ENCODE measurements at regions not wholly inside any gene's neighbourhood (a gene's known extent, or its start where the extent isn't known, plus 50 kb on each side); places are given as distances from the start of the nearest gene placed in this dataset.
"Not testable (repeated sequence)": the region's sequence is repeated elsewhere in the genome, so short reads cannot be mapped to it uniquely, and the experiment has no call there.

DNA sequence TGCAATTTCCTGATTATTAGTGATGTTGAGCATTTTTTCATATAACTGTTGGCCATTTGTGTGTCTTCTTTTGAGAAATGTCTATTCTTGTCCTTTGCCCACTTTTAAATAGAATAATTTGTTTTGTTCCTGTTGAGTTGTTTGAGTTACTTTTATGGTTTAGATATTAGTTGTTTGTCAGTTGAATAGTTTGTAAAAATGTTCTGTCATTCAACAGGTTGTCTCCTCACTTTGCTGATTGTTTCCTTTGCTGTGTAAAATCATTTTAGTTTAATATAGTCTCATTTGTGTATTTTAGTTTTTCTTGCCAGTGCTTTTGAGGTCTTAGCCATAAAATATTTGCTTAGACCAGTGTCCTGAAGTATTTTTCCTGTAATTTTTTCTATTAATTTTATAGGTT is 181.8 kb upstream of the GLRA2 start:
- no peaks in the 10 kb centered on the region for H3K27me3 ChIP-seq
- no peak overlapping the region for H3K4me3 ChIP-seq
- intact Hi-C loops (cut with DNase I), result no loop called here
- H3K9me3 ChIP-seq, result no peaks in the 10 kb centered on the region
- DNase-seq, result no peak
- no peaks in the 10 kb centered on the region for H3K4me1 ChIP-seq
- no peaks in the 10 kb centered on the region for H3K36me3 ChIP-seq
- H3K27ac ChIP-seq, result no peak overlapping the region
- TF ChIP-seq, protein P1, sequence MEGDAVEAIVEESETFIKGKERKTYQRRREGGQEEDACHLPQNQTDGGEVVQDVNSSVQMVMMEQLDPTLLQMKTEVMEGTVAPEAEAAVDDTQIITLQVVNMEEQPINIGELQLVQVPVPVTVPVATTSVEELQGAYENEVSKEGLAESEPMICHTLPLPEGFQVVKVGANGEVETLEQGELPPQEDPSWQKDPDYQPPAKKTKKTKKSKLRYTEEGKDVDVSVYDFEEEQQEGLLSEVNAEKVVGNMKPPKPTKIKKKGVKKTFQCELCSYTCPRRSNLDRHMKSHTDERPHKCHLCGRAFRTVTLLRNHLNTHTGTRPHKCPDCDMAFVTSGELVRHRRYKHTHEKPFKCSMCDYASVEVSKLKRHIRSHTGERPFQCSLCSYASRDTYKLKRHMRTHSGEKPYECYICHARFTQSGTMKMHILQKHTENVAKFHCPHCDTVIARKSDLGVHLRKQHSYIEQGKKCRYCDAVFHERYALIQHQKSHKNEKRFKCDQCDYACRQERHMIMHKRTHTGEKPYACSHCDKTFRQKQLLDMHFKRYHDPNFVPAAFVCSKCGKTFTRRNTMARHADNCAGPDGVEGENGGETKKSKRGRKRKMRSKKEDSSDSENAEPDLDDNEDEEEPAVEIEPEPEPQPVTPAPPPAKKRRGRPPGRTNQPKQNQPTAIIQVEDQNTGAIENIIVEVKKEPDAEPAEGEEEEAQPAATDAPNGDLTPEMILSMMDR (IDR thresholded peaks at IDR 0.05), result no peak
- TF ChIP-seq POLR2A (IDR thresholded peaks at IDR 0.05), result no peak
- no peak for TF ChIP-seq POLR2AphosphoS5 (IDR thresholded peaks at IDR 0.05)
- no peak for TF ChIP-seq EP300 (IDR thresholded peaks at IDR 0.05)

- intact Hi-C loops (cut with DNase I), result no loop called here
- no peak for DNase-seq
- H3K9me3 ChIP-seq, result no peaks in the 10 kb centered on the region
- no peaks in the 10 kb centered on the region for H3K36me3 ChIP-seq
- H3K4me1 ChIP-seq, result no peaks in the 10 kb centered on the region
- WGBS, 2 donors, result 28 to 70% methylated on average over 3 of the region's 3 CpGs
- no peaks in the 10 kb centered on the region for H3K27me3 ChIP-seq
- TF ChIP-seq, protein P1 (IDR thresholded peaks at IDR 0.05), result no peak
- no peak for TF ChIP-seq EP300 (IDR thresholded peaks at IDR 0.05)
- TF ChIP-seq POLR2AphosphoS5 (IDR thresholded peaks at IDR 0.05), result no peak
- TF ChIP-seq POLR2A (IDR thresholded peaks at IDR 0.05), result no peak
- no peak overlapping the region for H3K4me3 ChIP-seq
- H3K27ac ChIP-seq, result no peak overlapping the region
Measured at GRCh38 chrX:14344172-14344940, 185.0 kb upstream of the GLRA2 start.

- no peak overlapping the region for H3K27ac ChIP-seq
- H3K4me1 ChIP-seq, result no peaks in the 10 kb centered on the region
- no peak for DNase-seq
- no peak overlapping the region for H3K4me3 ChIP-seq
- TF ChIP-seq, protein P1 (IDR thresholded peaks at IDR 0.05), result no peak
- TF ChIP-seq POLR2AphosphoS5 (IDR thresholded peaks at IDR 0.05), result no peak
- no peak for TF ChIP-seq POLR2A (IDR thresholded peaks at IDR 0.05)
- TF ChIP-seq EP300 (IDR thresholded peaks at IDR 0.05), result no peak
- whole genome bisulfite sequencing, 2 donors, result 84 to 93% methylated on average over 1 of the region's 1 CpG
- H3K27me3 ChIP-seq, result no peaks in the 10 kb centered on the region
- no peaks in the 10 kb centered on the region for H3K36me3 ChIP-seq
- H3K9me3 ChIP-seq, result no peaks in the 10 kb centered on the region
- intact Hi-C loops (cut with DNase I), result no loop called here
Measured at GRCh38 chrX:14309431-14309830, 219.9 kb upstream of the GLRA2 start.

- H3K27ac ChIP-seq; H3K36me3 ChIP-seq; DNase-seq; H3K27me3 ChIP-seq; H3K4me3 ChIP-seq; H3K4me1 ChIP-seq; H3K9me3 ChIP-seq; intact Hi-C loops (cut with DNase I): not testable (repeated sequence)
- WGBS, 2 donors, result 75 to 82% methylated on average over 3 of the region's 3 CpGs
Measured at GRCh38 chrX:14308976-14309375, 220.4 kb upstream of the GLRA2 start.

GRCh38 chrX:14303891-14304290 is 225.4 kb upstream of the GLRA2 start:
- 85 to 96% methylated on average over 2 of the region's 2 CpGs for WGBS, 2 donors
- intact Hi-C loops (cut with DNase I), result no loop called here
- Histone ChIP-seq H3K36me3 (no peaks in the 10 kb centered on the region), H3K4me3 (no peak overlapping the region), H3K9me3 (no peaks in the 10 kb centered on the region), H3K4me1 (no peaks in the 10 kb centered on the region), H3K27me3 (no peaks in the 10 kb centered on the region), H3K27ac (no peak overlapping the region)
- DNase-seq, result no peak
- TF ChIP-seq, protein P1 (IDR thresholded peaks at IDR 0.05), result no peak
- TF ChIP-seq EP300 (IDR thresholded peaks at IDR 0.05) (no peak), POLR2A (IDR thresholded peaks at IDR 0.05) (no peak), POLR2AphosphoS5 (IDR thresholded peaks at IDR 0.05) (no peak)

DNA sequence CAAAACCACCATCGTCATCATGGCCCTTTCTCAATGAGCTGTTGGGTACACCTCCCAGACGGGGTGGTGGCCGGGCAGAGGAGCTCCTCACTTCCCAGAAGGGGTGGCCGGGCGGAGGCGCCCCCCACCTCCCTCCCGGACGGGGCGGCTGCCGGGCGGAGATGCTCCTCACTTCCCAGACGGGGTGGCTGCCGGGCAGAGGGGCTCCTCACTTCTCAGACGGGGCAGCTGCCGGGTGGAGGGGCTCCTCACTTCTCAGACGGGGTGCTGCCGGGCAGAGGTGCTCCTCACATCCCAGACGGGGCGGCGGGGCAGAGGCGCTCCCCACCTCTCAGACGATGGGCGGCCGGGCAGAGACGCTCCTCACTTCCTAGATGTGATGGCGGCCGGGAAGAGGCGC is 226.8 kb upstream of the GLRA2 start:
- DNase-seq; intact Hi-C loops (cut with DNase I); H3K36me3 ChIP-seq; H3K4me3 ChIP-seq; H3K4me1 ChIP-seq; H3K9me3 ChIP-seq; H3K27me3 ChIP-seq; H3K27ac ChIP-seq: not testable (repeated sequence)
- 93 to 97% methylated on average over 27 to 28 of the region's 28 CpGs for WGBS, 2 donors
